ENCODE measurements at regions not wholly inside any gene's neighbourhood (a gene's known extent, or its start where the extent isn't known, plus 50 kb on each side); places are given as distances from the start of the nearest gene placed in this dataset.
A peak's percentile ranks its signal among the peaks of the same experiment; 100 is the strongest.

GRCh38 chr18:37668971-37669747, 103.6 kb upstream of the CELF4 start:
- no peak for DNase-seq
- 48 to 56% methylated on average over 15 of the region's 15 CpGs for WGBS, 2 donors
- no peak for TF ChIP-seq POLR2A (IDR thresholded peaks at IDR 0.05)
- TF ChIP-seq CTCF (IDR thresholded peaks at IDR 0.05), result no peak
- Histone ChIP-seq H3K4me3 (peak overlapping the region in 1 of 2 donors; percentile 33), H3K27ac (no peak overlapping the region), H3K27me3 (no peaks in the 10 kb centered on the region), H3K4me1 (no peaks in the 10 kb centered on the region), H3K36me3 (ENCODE audit: low read depth, missing control alignments) (no peaks in the 10 kb centered on the region), H3K9me3 (no peaks in the 10 kb centered on the region)
- intact Hi-C loops (cut with DNase I; ENCODE audit: low total_unique reads), result no loop called here

- H3K4me1 ChIP-seq, result no peaks in the 10 kb centered on the region
- 65 to 68% methylated on average over 1 of the region's 1 CpG for WGBS, 2 donors
Measured at GRCh38 chr18:37667836-37668235, 102.2 kb upstream of the CELF4 start.

GRCh38 chr18:37666991-37667390, 101.4 kb upstream of the CELF4 start:
- intact Hi-C loops (cut with DNase I; ENCODE audit: low total_unique reads), result no loop called here
- Histone ChIP-seq H3K4me3 (no peak overlapping the region), H3K27ac (no peak overlapping the region), H3K36me3 (ENCODE audit: low read depth, missing control alignments) (no peaks in the 10 kb centered on the region), H3K4me1 (no peaks in the 10 kb centered on the region), H3K27me3 (no peaks in the 10 kb centered on the region), H3K9me3 (no peaks in the 10 kb centered on the region)
- 40 to 63% methylated on average over 1 of the region's 1 CpG for WGBS, 2 donors
- DNase-seq, result no peak
- TF ChIP-seq CTCF (IDR thresholded peaks at IDR 0.05) (no peak), POLR2A (IDR thresholded peaks at IDR 0.05) (no peak)

More at GRCh38 chr18:37667836-37668235, 102.2 kb upstream of the CELF4 start:
- Histone ChIP-seq H3K4me3 (no peak overlapping the region), H3K27ac (no peak overlapping the region), H3K27me3 (no peaks in the 10 kb centered on the region), H3K9me3 (no peaks in the 10 kb centered on the region), H3K36me3 (ENCODE audit: low read depth, missing control alignments) (no peaks in the 10 kb centered on the region)
- TF ChIP-seq POLR2A (IDR thresholded peaks at IDR 0.05) (no peak), CTCF (IDR thresholded peaks at IDR 0.05) (no peak)
- no peak for DNase-seq
- intact Hi-C loops (cut with DNase I; ENCODE audit: low total_unique reads), result no loop called here

- WGBS, 2 donors, result 59 to 60% methylated on average over 2 of the region's 2 CpGs
- TF ChIP-seq CTCF (IDR thresholded peaks at IDR 0.05) (no peak), POLR2A (IDR thresholded peaks at IDR 0.05) (no peak)
- H3K4me1 ChIP-seq, result no peaks in the 10 kb centered on the region
- no peaks in the 10 kb centered on the region for H3K27me3 ChIP-seq
- no peaks in the 10 kb centered on the region for H3K9me3 ChIP-seq
- H3K27ac ChIP-seq, result no peak overlapping the region
- intact Hi-C loops (cut with DNase I; ENCODE audit: low total_unique reads), result no loop called here
- no peak overlapping the region for H3K4me3 ChIP-seq
- DNase-seq, result no peak
- H3K36me3 ChIP-seq (ENCODE audit: low read depth, missing control alignments), result no peaks in the 10 kb centered on the region
Measured at GRCh38 chr18:37666451-37666850, 100.9 kb upstream of the CELF4 start.

- Histone ChIP-seq H3K27me3 (no peaks in the 10 kb centered on the region), H3K36me3 (ENCODE audit: low read depth, missing control alignments) (no peaks in the 10 kb centered on the region), H3K27ac (no peak overlapping the region), H3K4me3 (no peak overlapping the region), H3K4me1 (no peaks in the 10 kb centered on the region), H3K9me3 (no peaks in the 10 kb centered on the region)
- DNase-seq, result no peak
- TF ChIP-seq POLR2A (IDR thresholded peaks at IDR 0.05) (no peak), CTCF (IDR thresholded peaks at IDR 0.05) (no peak)
- intact Hi-C loops (cut with DNase I; ENCODE audit: low total_unique reads), result no loop called here
- WGBS, 2 donors, result 100% methylated on average over 2 of the region's 2 CpGs; no CpG with 5 or more reads in 1 of the 2 donors
Measured at GRCh38 chr18:37665346-37665745, 99.7 kb upstream of the CELF4 start.

Measured in testis (tissue), 2 donors.